Mesenchymal stem cell (in vitro differentiated cells and primary cell): ENCODE measurements at regions not wholly inside any gene's neighbourhood (a gene's known extent, or its start where the extent isn't known, plus 50 kb on each side); places are given as distances from the start of the nearest gene placed in this dataset.
"Not testable (repeated sequence)": the region's sequence is repeated elsewhere in the genome, so short reads cannot be mapped to it uniquely, and the experiment has no call there.

ENCODE experiments used
- DNase-seq: peaks from one replicate; pipeline ENCODE4 v3.0.0-alpha.2; 2013
- H2AFZ ChIP-seq: one replicate; pipeline ENCODE4 v1.6.1; 2013; ENCODE audit warnings: low read depth, mild to moderate bottlenecking, control low read depth, inconsistent platforms, low read length, moderate library complexity
- H2AK5ac ChIP-seq: 2 replicates; pipeline ENCODE4 v1.6.1; 2013; ENCODE audit warnings: low read length, moderate library complexity, mild to moderate bottlenecking, inconsistent platforms; ENCODE audit not compliant: severe bottlenecking
- H2BK120ac ChIP-seq: one replicate; pipeline ENCODE4 v1.6.1; 2013; ENCODE audit warnings: low read depth, mild to moderate bottlenecking, inconsistent platforms, low read length, moderate library complexity
- H2BK12ac ChIP-seq, 2 experiments: one replicate each; pipeline ENCODE4 v1.6.1; 2013; ENCODE audit warnings: inconsistent platforms in 2 of 2, low read length in 2 of 2, mild to moderate bottlenecking in 2 of 2, moderate library complexity in 2 of 2, control low read depth in 1 of 2
- H2BK15ac ChIP-seq: one replicate; pipeline ENCODE4 v1.6.1; 2013; ENCODE audit warnings: mild to moderate bottlenecking, low read depth, inconsistent platforms; ENCODE audit not compliant: poor library complexity, severe bottlenecking
- H2BK5ac ChIP-seq: 2 replicates; pipeline ENCODE4 v1.6.1; 2013; ENCODE audit warnings: low read depth, mild to moderate bottlenecking, low read length, control low read depth, inconsistent platforms; ENCODE audit not compliant: poor library complexity, severe bottlenecking
- H3K14ac ChIP-seq, 2 experiments: one replicate each; pipeline ENCODE4 v1.6.1; 2013; ENCODE audit warnings: inconsistent platforms in 2 of 2, low read length in 2 of 2, control low read depth in 1 of 2, mild to moderate bottlenecking in 1 of 2, moderate library complexity in 1 of 2
- H3K18ac ChIP-seq, 2 experiments: one replicate each; pipeline ENCODE4 v1.6.1; 2013; ENCODE audit warnings: inconsistent platforms in 2 of 2, low read length in 2 of 2, control low read depth in 1 of 2, low read depth in 1 of 2, mild to moderate bottlenecking in 1 of 2
- H3K23ac ChIP-seq, 2 experiments: one replicate each; pipeline ENCODE4 v1.6.1; 2013; ENCODE audit warnings: inconsistent platforms in 2 of 2, low read length in 2 of 2, mild to moderate bottlenecking in 2 of 2, moderate library complexity in 2 of 2, control low read depth in 1 of 2
- H3K27ac ChIP-seq: 2 replicates; pipeline ENCODE4 v1.5.1; 2013; ENCODE audit warnings: mild to moderate bottlenecking, moderate library complexity, low read length, control low read depth, inconsistent platforms; ENCODE audit not compliant: poor library complexity, severe bottlenecking
- H3K27me3 ChIP-seq, 2 experiments: 2 replicates each; pipeline versions ENCODE4 v1.6.1 to v1.7.0; 2013; ENCODE audit warnings: low read length in 2 of 2, mild to moderate bottlenecking in 2 of 2, moderate library complexity in 2 of 2, control low read depth in 1 of 2, inconsistent platforms in 1 of 2; ENCODE audit not compliant: control insufficient read depth in 1 of 2, insufficient read depth in 1 of 2
- H3K36me3 ChIP-seq, 2 experiments: 2 replicates each; pipeline versions ENCODE4 v1.6.1 to v1.7.0; 2013; ENCODE audit warnings: low read length in 2 of 2, control low read depth in 1 of 2, inconsistent platforms in 1 of 2, low read depth in 1 of 2, mild to moderate bottlenecking in 1 of 2; ENCODE audit not compliant: insufficient read depth in 2 of 2, control insufficient read depth in 1 of 2
- H3K4ac ChIP-seq, 2 experiments: one replicate each; pipeline ENCODE4 v1.6.1; 2013; ENCODE audit warnings: inconsistent platforms in 2 of 2, low read length in 2 of 2, mild to moderate bottlenecking in 2 of 2, moderate library complexity in 2 of 2, control low read depth in 1 of 2, low read depth in 1 of 2
- H3K4me1 ChIP-seq: 2 replicates; pipeline ENCODE4 v1.6.1; 2013; ENCODE audit warnings: low read depth, low read length, control low read depth; ENCODE audit not compliant: control insufficient read depth, insufficient read depth
- H3K4me2 ChIP-seq: 2 replicates; pipeline ENCODE4 v1.6.1; 2013; ENCODE audit warnings: low read length, mild to moderate bottlenecking, inconsistent platforms; ENCODE audit not compliant: poor library complexity, severe bottlenecking
- H3K4me3 ChIP-seq, 2 experiments: 2 replicates each; pipeline versions ENCODE4 v1.5.1 to v1.7.0; 2013; ENCODE audit warnings: low read length in 2 of 2, mild to moderate bottlenecking in 2 of 2, control low read depth in 1 of 2, low read depth in 1 of 2; ENCODE audit not compliant: insufficient read depth in 1 of 2
- H3K79me1 ChIP-seq: replicated peaks from 2 replicates; pipeline ENCODE4 v1.6.1; 2013; ENCODE audit warnings: mild to moderate bottlenecking, control low read depth, low read length, inconsistent platforms; ENCODE audit not compliant: poor library complexity, severe bottlenecking
- H3K9ac ChIP-seq: 2 replicates; pipeline ENCODE4 v1.7.0; 2013; ENCODE audit warnings: mild to moderate bottlenecking, low read length, moderate library complexity
- H3K9me3 ChIP-seq: 2 replicates; pipeline ENCODE4 v1.7.0; 2013; ENCODE audit warnings: mild to moderate bottlenecking, low read length; ENCODE audit not compliant: control insufficient read depth
- H4K8ac ChIP-seq: one replicate; pipeline ENCODE4 v1.6.1; 2013; ENCODE audit warnings: inconsistent platforms, mild to moderate bottlenecking, low read length, moderate library complexity
- H4K91ac ChIP-seq: one replicate; pipeline ENCODE4 v1.6.1; 2013; ENCODE audit warnings: mild to moderate bottlenecking, low read length, inconsistent platforms
- WGBS: methylation state at CpG from one replicate; pipeline ENCODE4 v1.1.7; 2013; ENCODE audit warnings: mixed read lengths; 5-methylcytosine and 5-hydroxymethylcytosine counted together

- H2AK5ac ChIP-seq, result peak overlapping the region; percentile 78
- peak overlapping the region in 1 of 2 experiments; percentile 10 for H2BK12ac ChIP-seq
- H4K8ac ChIP-seq, result peak overlapping the region; percentile 4
- no peak overlapping the region for H2BK15ac ChIP-seq
- H3K27me3 ChIP-seq, result peaks cover 0 to 3% of the 10 kb centered on the region in 2 experiments
- H2BK5ac ChIP-seq, result no peak overlapping the region
- no peak overlapping the region for H3K9ac ChIP-seq
- WGBS, result 64% methylated on average over 14 of the region's 15 CpGs
- H3K9me3 ChIP-seq, result no peaks in the 10 kb centered on the region
- H3K23ac ChIP-seq, result no peak overlapping the region
- H3K14ac ChIP-seq, result no peak overlapping the region
- H2BK120ac ChIP-seq, result peak overlapping the region; percentile 71
- H3K18ac ChIP-seq, result no peak overlapping the region
- no peak overlapping the region for H3K4me2 ChIP-seq
- no peak overlapping the region for H2AFZ ChIP-seq
- DNase-seq, result peak; percentile 72
- H3K36me3 ChIP-seq, result no peaks in the 10 kb centered on the region
- no peaks in the 10 kb centered on the region for H3K79me1 ChIP-seq
- peaks cover 17% of the 10 kb centered on the region for H3K4me1 ChIP-seq
- no peak overlapping the region for H3K4me3 ChIP-seq
- peak overlapping the region in 1 of 2 experiments; percentile 15 for H3K4ac ChIP-seq
- H3K27ac ChIP-seq, result no peak overlapping the region
- H4K91ac ChIP-seq, result no peak overlapping the region
Observed at GRCh38 chr5:78717674-78718584, 69.4 kb upstream of the LHFPL2 start.

- no peak overlapping the region for H2BK5ac ChIP-seq
- no peaks in the 10 kb centered on the region for H3K36me3 ChIP-seq
- 14% methylated on average over 1 of the region's 1 CpG for WGBS
Observed at GRCh38 chr5:78716206-78716605, 67.6 kb upstream of the LHFPL2 start.

GRCh38 chr5:78715351-78715750 is 66.8 kb upstream of the LHFPL2 start:
- not testable (repeated sequence) for H2AK5ac ChIP-seq, H3K27ac ChIP-seq, H3K4ac ChIP-seq, H3K36me3 ChIP-seq, H3K9me3 ChIP-seq, H3K4me3 ChIP-seq, H2BK15ac ChIP-seq, H3K14ac ChIP-seq, H3K27me3 ChIP-seq, H2BK12ac ChIP-seq, H3K9ac ChIP-seq, H3K4me2 ChIP-seq, H2BK5ac ChIP-seq, DNase-seq, H3K79me1 ChIP-seq, H3K23ac ChIP-seq, H3K18ac ChIP-seq, H4K8ac ChIP-seq, H4K91ac ChIP-seq, H2BK120ac ChIP-seq, H2AFZ ChIP-seq
- no CpG with 5 or more reads among the region's 3 CpGs for WGBS
- peaks cover 15% of the 10 kb centered on the region for H3K4me1 ChIP-seq

More at GRCh38 chr5:78716206-78716605, 67.6 kb upstream of the LHFPL2 start:
- Histone ChIP-seq H2BK15ac (no peak overlapping the region), H4K91ac (no peak overlapping the region), H3K18ac (no peak overlapping the region), H3K9me3 (no peaks in the 10 kb centered on the region), H3K23ac (no peak overlapping the region), H2AK5ac (no peak overlapping the region), H3K4me3 (no peak overlapping the region), H2BK120ac (no peak overlapping the region), H3K14ac (no peak overlapping the region), H3K9ac (no peak overlapping the region), H3K27ac (peak overlapping the region; percentile 92), H2BK12ac (no peak overlapping the region), H3K4me1 (peaks cover 17% of the 10 kb centered on the region), H4K8ac (no peak overlapping the region), H3K79me1 (no peaks in the 10 kb centered on the region), H2AFZ (no peak overlapping the region), H3K27me3 (peaks cover 0 to 3% of the 10 kb centered on the region in 2 experiments), H3K4me2 (peak overlapping the region; percentile 1), H3K4ac (no peak overlapping the region)
- no peak for DNase-seq

GRCh38 chr5:78711670-78712069 is 63.1 kb upstream of the LHFPL2 start:
- H3K79me1 ChIP-seq, H3K27me3 ChIP-seq, H3K18ac ChIP-seq, H2AK5ac ChIP-seq, H3K4me1 ChIP-seq, H2BK15ac ChIP-seq, H2BK5ac ChIP-seq, H2BK12ac ChIP-seq, H3K4me3 ChIP-seq, H3K4me2 ChIP-seq, H2BK120ac ChIP-seq, H3K4ac ChIP-seq, H3K9me3 ChIP-seq, H3K14ac ChIP-seq, H3K9ac ChIP-seq, H4K91ac ChIP-seq, DNase-seq, H3K27ac ChIP-seq, H2AFZ ChIP-seq, H3K36me3 ChIP-seq, H4K8ac ChIP-seq, H3K23ac ChIP-seq: not testable (repeated sequence)
